HEK293 (cell line): ENCODE measurements at regions not wholly inside any gene's neighbourhood (a gene's known extent, or its start where the extent isn't known, plus 50 kb on each side); places are given as distances from the start of the nearest gene placed in this dataset.

Experiments
- CTCF ChIA-PET: fragments of 350-600 bp; formaldehyde crosslinking; extraction: SDS; loops from one replicate; lab custom pipeline; 2021; ENCODE audit warnings: antibody characterized with exemption; lab: Yijun Ruan, JAX
- POLR2A ChIA-PET: fragments of 300-600 bp; formaldehyde crosslinking; extraction: SDS; loops from one replicate; lab custom pipeline; 2020; ENCODE audit warnings: antibody characterized with exemption, inconsistent platforms; lab: Yijun Ruan, JAX
- H3K27ac ChIP-seq: fragments of 200-500 bp; sonication (Bioruptor generic); 2 replicates; pipeline ENCODE4 v1.5.1; 2014; ENCODE audit warnings: low read depth, low read length, control low read depth, inconsistent platforms; ENCODE audit errors: extremely low read depth
- H3K36me3 ChIP-seq, 2 experiments: fragments of 200-500 bp in 1 of 2; sonication (Bioruptor generic) in 1 of 2; 1 replicate in 1 of 2; 2 replicates in 1 of 2; pipeline ENCODE4 v1.5.1; 2014 to 2017; ENCODE audit warnings: inconsistent platforms in 2 of 2, low read length in 2 of 2; ENCODE audit not compliant: control insufficient read depth in 2 of 2, insufficient read depth in 1 of 2
- H3K4me1 ChIP-seq: fragments of 200-500 bp; sonication (Bioruptor generic); 2 replicates; pipeline ENCODE4 v1.5.1; 2014; ENCODE audit warnings: mild to moderate bottlenecking, low read length, inconsistent platforms; ENCODE audit not compliant: control insufficient read depth, insufficient read depth
- H3K4me3 ChIP-seq: 2 replicates; pipeline ENCODE4 v1.5.1; 2011; ENCODE audit warnings: low read depth, mild to moderate bottlenecking, control low read depth, low read length, moderate library complexity
- H3K9me3 ChIP-seq: fragments of 200-500 bp; sonication (Bioruptor generic); 2 replicates; pipeline ENCODE4 v1.5.1; 2014; ENCODE audit warnings: low read depth, low read length, inconsistent platforms; ENCODE audit not compliant: control insufficient read depth, insufficient read depth
- FEZF1 ChIP-seq: fragments of 450-650 bp; formaldehyde crosslinking; IDR thresholded peaks from 2 replicates; pipeline ENCODE4 v1.5.1; 2016; ENCODE audit warnings: missing biosample characterization, missing genetic modification characterization
- GFI1B ChIP-seq: fragments of 450-650 bp; formaldehyde crosslinking; IDR thresholded peaks from 2 replicates; pipeline ENCODE4 v1.5.1; 2016; ENCODE audit warnings: missing biosample characterization, missing genetic modification characterization
- GLIS1 ChIP-seq: fragments of 450-650 bp; formaldehyde crosslinking; IDR thresholded peaks from 2 replicates; pipeline ENCODE4 v1.5.1; 2016; ENCODE audit warnings: missing biosample characterization, missing genetic modification characterization
- KLF16 ChIP-seq: fragments of 450-650 bp; formaldehyde crosslinking; IDR thresholded peaks from 2 replicates; pipeline ENCODE4 v1.5.1; 2017; ENCODE audit warnings: missing biosample characterization, missing genetic modification characterization
- PRDM1 ChIP-seq: fragments of 450-650 bp; formaldehyde crosslinking; IDR thresholded peaks from 2 replicates; pipeline ENCODE4; 2016; ENCODE audit warnings: missing biosample characterization, missing genetic modification characterization
- PRDM10 ChIP-seq: fragments of 450-650 bp; formaldehyde crosslinking; IDR thresholded peaks from 2 replicates; pipeline ENCODE4 v1.5.1; 2016; ENCODE audit warnings: missing biosample characterization, missing genetic modification characterization
- SCRT2 ChIP-seq: fragments of 450-650 bp; formaldehyde crosslinking; IDR thresholded peaks from 2 replicates; pipeline ENCODE4 v1.5.1; 2016; ENCODE audit warnings: missing biosample characterization, missing genetic modification characterization
- ZBTB48 ChIP-seq: fragments of 450-650 bp; formaldehyde crosslinking; IDR thresholded peaks from 2 replicates; pipeline ENCODE4 v1.5.1; 2016; ENCODE audit warnings: missing biosample characterization, missing genetic modification characterization
- ZBTB49 ChIP-seq: fragments of 450-650 bp; formaldehyde crosslinking; IDR thresholded peaks from 2 replicates; pipeline ENCODE4 v1.5.1; 2016; ENCODE audit warnings: missing biosample characterization, missing genetic modification characterization, low read depth
- ZBTB8A ChIP-seq: fragments of 450-650 bp; formaldehyde crosslinking; IDR thresholded peaks from 2 replicates; pipeline ENCODE4 v1.5.1; 2016; ENCODE audit warnings: missing biosample characterization, missing genetic modification characterization
- ZEB2 ChIP-seq: fragments of 450-650 bp; formaldehyde crosslinking; IDR thresholded peaks from 2 replicates; pipeline ENCODE4 v1.5.1; 2016; ENCODE audit warnings: missing biosample characterization, missing genetic modification characterization
- ZIC2 ChIP-seq: fragments of 450-650 bp; formaldehyde crosslinking; IDR thresholded peaks from 2 replicates; pipeline ENCODE4 v1.5.1; 2016; ENCODE audit warnings: missing biosample characterization, missing genetic modification characterization
- ZNF146 ChIP-seq: fragments of 450-650 bp; formaldehyde crosslinking; IDR thresholded peaks from 2 replicates; pipeline ENCODE4 v1.5.1; 2016; ENCODE audit warnings: missing biosample characterization, missing genetic modification characterization
- ZNF23 ChIP-seq: fragments of 450-650 bp; formaldehyde crosslinking; IDR thresholded peaks from 2 replicates; pipeline ENCODE4 v1.5.1; 2016; ENCODE audit warnings: missing biosample characterization, missing genetic modification characterization, borderline replicate concordance
- ZNF335 ChIP-seq: fragments of 450-650 bp; formaldehyde crosslinking; conservative IDR thresholded peaks from 2 replicates; pipeline ENCODE4 v1.5.1; 2016; ENCODE audit warnings: missing biosample characterization, missing genetic modification characterization
- ZNF514 ChIP-seq: fragments of 450-650 bp; formaldehyde crosslinking; IDR thresholded peaks from 2 replicates; pipeline ENCODE4 v1.5.1; 2016; ENCODE audit warnings: missing biosample characterization, missing genetic modification characterization
- ZNF560 ChIP-seq: fragments of 450-650 bp; formaldehyde crosslinking; IDR thresholded peaks from 2 replicates; pipeline ENCODE4 v1.5.1; 2017; ENCODE audit warnings: missing biosample characterization, missing genetic modification characterization, borderline replicate concordance
- ZNF561 ChIP-seq: fragments of 450-650 bp; IDR thresholded peaks from 2 replicates; pipeline ENCODE4 v1.5.1; 2018; ENCODE audit warnings: missing biosample characterization, missing genetic modification characterization, borderline replicate concordance
- ZNF580 ChIP-seq: fragments of 450-650 bp; formaldehyde crosslinking; IDR thresholded peaks from 2 replicates; pipeline ENCODE4 v1.5.1; 2016; ENCODE audit warnings: missing biosample characterization, missing genetic modification characterization
- ZNF660 ChIP-seq: fragments of 450-650 bp; IDR thresholded peaks from 2 replicates; pipeline ENCODE4 v1.5.1; 2018; ENCODE audit warnings: missing biosample characterization, mild to moderate bottlenecking, missing genetic modification characterization

- no peak overlapping the region for H3K4me3 ChIP-seq
- TF ChIP-seq PRDM1: peak; percentile 88
- TF ChIP-seq ZNF514: no peak
- peak overlapping the region; percentile 20; the same call in 1 of the 2 replicates for H3K27ac ChIP-seq
- H3K36me3 ChIP-seq: no peaks in the 10 kb centered on the region
- peaks cover 49% of the 10 kb centered on the region for H3K4me1 ChIP-seq
- POLR2A ChIA-PET: no interaction called here
- CTCF ChIA-PET: interaction anchor here (0.7 kb wide), 2 partner anchors 24 to 26 kb away, joined by 3 to 4 read pairs; no protein-coding TSS in a partner anchor
- H3K9me3 ChIP-seq: no peaks in the 10 kb centered on the region
Observed at GRCh38 chr1:232576537-232576936, 53.4 kb downstream of the SIPA1L2 start.

- H3K4me1 ChIP-seq: peaks cover 57% of the 10 kb centered on the region
- CTCF ChIA-PET: no interaction called here
- no peaks in the 10 kb centered on the region for H3K36me3 ChIP-seq
- POLR2A ChIA-PET: no interaction called here
- peak overlapping the region; percentile 67; the same call in 1 of the 2 replicates for H3K27ac ChIP-seq
- H3K4me3 ChIP-seq: no peak overlapping the region
- H3K9me3 ChIP-seq: no peaks in the 10 kb centered on the region
- 0 out of 2 replicates have a peak, but pooled peaks have one; percentile 4 for TF ChIP-seq PRDM10 (tag by site-specific recombination)
- TF ChIP-seq ZNF23 (tag by site-specific recombination): no peak
- TF ChIP-seq ZNF146 (tag by site-specific recombination): peak; percentile 95
- 0 out of 2 replicates have a peak, but pooled peaks have one; percentile 39 for TF ChIP-seq ZNF580
- no peak for TF ChIP-seq GFI1B (tag by site-specific recombination)
- TF ChIP-seq ZBTB8A: peak; percentile 34; the same call in 1 of the 2 replicates
Observed at GRCh38 chr1:232575763-232576040, 54.2 kb downstream of the SIPA1L2 start.

GRCh38 chr1:232574889-232575762 lies 54.8 kb downstream of the SIPA1L2 start:
- H3K4me3 ChIP-seq: no peak overlapping the region
- POLR2A ChIA-PET: no interaction called here
- no peaks in the 10 kb centered on the region for H3K36me3 ChIP-seq
- H3K9me3 ChIP-seq: no peaks in the 10 kb centered on the region
- H3K4me1 ChIP-seq: peaks cover 63% of the 10 kb centered on the region
- peak overlapping the region; percentile 67 for H3K27ac ChIP-seq
- CTCF ChIA-PET: no interaction called here
- TF ChIP-seq ZIC2: no peak
- peak; percentile 15; the same call in 1 of the 2 replicates for TF ChIP-seq ZBTB48 (tag by site-specific recombination)
- TF ChIP-seq KLF16 (tag by site-specific recombination): 0 out of 2 replicates have a peak, but pooled peaks have one; percentile 33
- peak; percentile 22; the same call in 1 of the 2 replicates for TF ChIP-seq ZNF561 (tag by site-specific recombination)
- 0 out of 2 replicates have a peak, but pooled peaks have one; percentile 13 for TF ChIP-seq PRDM10 (tag by site-specific recombination)
- TF ChIP-seq GLIS1 (tag by site-specific recombination): 0 out of 2 replicates have a peak, but pooled peaks have one; percentile 11
- TF ChIP-seq ZEB2 (tag by site-specific recombination): 0 out of 2 replicates have a peak, but pooled peaks have one; percentile 28
- peak; percentile 45; the same call in 1 of the 2 replicates for TF ChIP-seq ZNF660 (tag by site-specific recombination)
- TF ChIP-seq ZBTB49 (tag by site-specific recombination): no peak
- 0 out of 2 replicates have a peak, but pooled peaks have one; percentile 24 for TF ChIP-seq ZNF335 (tag by site-specific recombination)
- peak; percentile 48; the same call in 1 of the 2 replicates for TF ChIP-seq SCRT2 (tag by site-specific recombination)
- no peak for TF ChIP-seq ZNF560 (tag by site-specific recombination)
- TF ChIP-seq FEZF1: peak; percentile 20; the same call in 1 of the 2 replicates
